Stimulated activated CD4-positive, alpha-beta T cell treated with anti-CD3 and anti-CD28 coated beads, TNF-alpha, amount 100 ng/mL, for 24 hours (primary cell): ENCODE measurements at regions not wholly inside any gene's neighbourhood (a gene's known extent, or its start where the extent isn't known, plus 50 kb on each side); places are given as distances from the start of the nearest gene placed in this dataset.
"Not testable (repeated sequence)": the region's sequence is repeated elsewhere in the genome, so short reads cannot be mapped to it uniquely, and the experiment has no call there.

ENCODE experiments used
- DNase-seq, 3 experiments: peaks; one replicate each; pipeline ENCODE4 v3.0.0-alpha.2; 2020; ENCODE audit warnings: low read depth in 3 of 3

GRCh38 chr12:13440844-13441243, 244.3 kb downstream of the EMP1 start:
- no peak for DNase-seq

DNA sequence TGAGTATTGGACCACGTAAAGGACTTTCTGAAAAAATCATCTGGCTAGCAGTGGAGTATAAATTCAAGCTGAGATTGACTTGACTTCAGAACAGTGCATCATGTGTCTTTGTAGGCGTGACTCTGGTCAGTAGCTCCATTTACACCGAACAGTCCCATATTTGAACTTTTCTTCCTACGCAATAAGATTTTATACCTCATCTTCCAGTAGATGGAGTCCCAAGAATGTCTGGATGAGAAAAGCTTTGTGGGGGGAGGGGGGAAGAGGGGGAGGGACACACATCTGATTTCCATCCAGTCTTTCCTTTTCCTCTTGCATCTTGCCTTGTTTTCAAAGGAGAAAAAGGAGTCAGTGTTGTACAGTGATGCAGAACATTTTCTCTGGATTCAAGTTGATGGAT, 241.0 kb downstream of the EMP1 start:
- DNase-seq: no peak

DNA sequence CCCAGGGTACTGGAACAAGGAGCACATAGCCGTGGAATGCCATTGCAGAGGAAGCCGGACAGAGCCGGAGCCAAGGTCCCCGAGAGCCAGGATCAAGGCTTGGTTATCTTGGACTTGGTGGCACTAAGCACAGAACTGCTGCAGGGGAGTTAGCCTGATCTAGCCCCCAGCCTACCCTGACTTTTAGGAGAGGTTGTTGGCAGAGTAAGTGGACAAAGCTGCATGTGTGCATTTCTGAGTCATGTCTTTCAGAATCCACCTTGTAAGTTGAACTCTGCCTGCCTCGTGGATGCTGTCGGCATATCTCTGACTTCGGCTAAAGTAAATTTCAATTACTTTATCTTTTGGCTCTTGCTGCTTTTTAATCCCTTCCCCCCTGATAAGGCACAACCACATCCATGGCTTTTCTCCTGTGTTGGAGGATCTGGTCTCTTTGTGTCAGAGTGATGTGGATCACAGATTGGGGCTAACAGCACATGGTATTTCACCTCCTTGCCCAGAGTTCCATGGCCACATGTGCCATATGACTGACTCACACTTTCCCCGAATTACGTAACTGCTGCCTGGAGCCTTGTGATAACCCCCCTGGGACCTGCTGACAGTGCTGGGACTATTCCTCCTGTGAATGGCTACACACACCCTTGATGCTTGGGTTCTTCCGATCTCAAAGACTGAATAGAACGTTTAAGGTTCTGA, 240.3 kb downstream of the EMP1 start:
- no peak for DNase-seq

GRCh38 chr12:13436182-13436581, 239.7 kb downstream of the EMP1 start:
- no peak for DNase-seq

DNA sequence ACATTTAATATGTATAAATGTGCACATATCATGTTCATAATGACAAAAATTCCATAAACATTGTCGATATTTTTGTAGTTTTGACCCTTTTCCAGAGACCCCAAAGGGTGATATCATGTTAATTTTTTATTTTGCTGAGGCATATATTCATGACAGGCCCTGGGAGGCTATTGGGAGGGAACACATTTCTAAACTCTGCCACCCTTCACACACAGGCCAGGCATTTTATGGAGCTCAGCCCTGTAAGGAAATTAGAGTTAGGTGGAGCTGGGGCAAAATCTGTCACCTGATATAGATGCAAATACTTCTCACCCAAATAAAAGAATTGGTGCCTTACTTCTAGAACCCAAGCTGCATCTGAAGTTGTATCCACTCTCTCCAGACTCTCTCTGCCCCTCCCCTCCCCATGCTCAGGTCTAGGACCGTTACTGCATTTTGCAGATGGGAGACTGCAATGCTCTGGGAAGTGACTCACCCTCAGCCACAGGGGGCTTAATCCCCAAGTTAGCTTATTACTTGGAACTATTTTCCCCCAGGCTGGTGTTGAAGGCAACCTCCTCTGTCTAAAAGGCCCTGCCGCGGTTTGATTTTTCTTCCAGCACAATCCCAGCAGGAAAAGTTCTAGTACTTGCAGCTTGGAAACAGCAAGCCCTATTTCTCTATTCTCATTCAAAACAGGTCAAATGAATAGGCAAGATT, 238.9 kb downstream of the EMP1 start:
- no peak for DNase-seq

- no peak for DNase-seq
These were observed 237.2 kb downstream of the EMP1 start for GRCh38 chr12:13433768-13434167.

DNA sequence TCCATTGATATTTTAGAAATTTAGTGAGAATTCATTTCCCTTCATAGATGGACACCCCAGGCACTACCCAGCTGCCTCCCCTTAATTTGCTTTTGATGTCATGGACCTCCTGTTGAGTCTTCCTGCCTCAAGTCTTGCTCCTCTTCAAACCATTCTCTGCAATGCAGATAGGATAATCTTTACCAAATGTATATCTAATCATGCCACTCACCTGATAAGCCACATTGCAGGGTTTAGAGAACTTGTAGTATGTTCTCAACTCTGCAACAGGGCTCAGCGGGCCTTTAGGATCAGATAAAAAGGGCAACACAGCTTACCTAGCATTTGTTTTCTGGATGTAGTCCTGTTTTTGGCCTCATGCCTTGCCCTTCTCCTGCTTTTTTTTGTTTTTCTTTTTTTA, 234.5 kb downstream of the EMP1 start:
- no peak for DNase-seq

- DNase-seq: no peak
These were observed 232.2 kb downstream of the EMP1 start for GRCh38 chr12:13428538-13429265.

DNA sequence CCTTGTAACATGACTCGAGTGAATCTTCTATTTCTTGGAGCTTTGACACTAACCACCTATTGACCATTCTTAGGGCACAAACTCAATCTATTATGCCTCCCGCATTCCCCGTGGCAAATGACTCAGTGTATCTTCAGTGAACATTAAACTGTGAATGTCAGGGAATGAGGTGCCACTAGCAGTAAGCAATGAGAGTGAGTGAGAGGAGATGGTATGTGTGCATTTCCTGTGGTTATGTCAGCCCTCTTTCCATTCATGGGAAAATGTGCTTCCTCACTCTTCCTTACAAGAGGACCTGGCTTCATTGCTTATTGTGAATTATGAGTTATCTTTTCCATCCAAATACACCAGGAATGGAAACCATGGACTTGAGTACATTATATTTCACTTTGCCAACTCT, 229.2 kb downstream of the EMP1 start:
- no peak for DNase-seq

- DNase-seq: no peak
These were observed 225.8 kb downstream of the EMP1 start for GRCh38 chr12:13422291-13422690.

DNA sequence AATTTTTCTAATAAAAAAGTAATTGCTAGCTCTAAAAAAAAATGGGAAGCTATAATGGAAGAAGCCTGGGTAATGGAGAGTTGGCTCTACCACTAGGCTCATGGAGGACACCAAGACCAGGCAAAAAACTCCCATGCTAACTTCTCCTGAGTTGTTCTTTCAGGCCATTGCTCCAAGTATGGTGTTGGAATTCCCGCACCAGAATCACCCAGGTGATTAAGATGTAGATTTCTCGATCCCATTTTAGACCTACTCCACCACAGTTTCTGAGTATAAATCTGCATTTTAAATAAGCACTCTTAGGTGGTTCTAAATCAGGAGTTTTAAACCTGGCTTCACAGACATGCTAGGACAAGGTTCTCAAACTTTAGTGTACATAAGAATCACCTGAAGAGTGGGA, 221.0 kb downstream of the EMP1 start:
- DNase-seq: no peak

DNA sequence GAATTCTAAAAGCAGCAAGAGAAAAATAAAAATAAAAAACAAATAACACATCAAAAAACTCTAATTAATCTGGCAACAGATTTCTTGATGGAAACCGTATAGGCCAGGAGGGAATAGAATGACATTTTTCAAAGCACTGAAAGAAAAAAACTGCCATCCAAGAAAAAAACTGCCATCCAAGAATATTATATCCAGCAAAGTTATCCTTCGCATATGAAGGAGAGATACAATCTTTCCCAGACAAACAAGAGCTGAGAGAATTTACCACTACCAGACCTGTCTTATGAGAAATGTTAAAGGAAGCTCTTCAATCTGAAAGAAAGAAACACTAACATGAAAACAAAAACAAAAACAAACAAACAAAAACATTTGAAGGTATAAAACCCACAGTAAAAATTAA, 214.8 kb downstream of the EMP1 start:
- DNase-seq: no peak

- DNase-seq: no peak
These were observed 209.6 kb downstream of the EMP1 start for GRCh38 chr12:13405961-13406703.

DNA sequence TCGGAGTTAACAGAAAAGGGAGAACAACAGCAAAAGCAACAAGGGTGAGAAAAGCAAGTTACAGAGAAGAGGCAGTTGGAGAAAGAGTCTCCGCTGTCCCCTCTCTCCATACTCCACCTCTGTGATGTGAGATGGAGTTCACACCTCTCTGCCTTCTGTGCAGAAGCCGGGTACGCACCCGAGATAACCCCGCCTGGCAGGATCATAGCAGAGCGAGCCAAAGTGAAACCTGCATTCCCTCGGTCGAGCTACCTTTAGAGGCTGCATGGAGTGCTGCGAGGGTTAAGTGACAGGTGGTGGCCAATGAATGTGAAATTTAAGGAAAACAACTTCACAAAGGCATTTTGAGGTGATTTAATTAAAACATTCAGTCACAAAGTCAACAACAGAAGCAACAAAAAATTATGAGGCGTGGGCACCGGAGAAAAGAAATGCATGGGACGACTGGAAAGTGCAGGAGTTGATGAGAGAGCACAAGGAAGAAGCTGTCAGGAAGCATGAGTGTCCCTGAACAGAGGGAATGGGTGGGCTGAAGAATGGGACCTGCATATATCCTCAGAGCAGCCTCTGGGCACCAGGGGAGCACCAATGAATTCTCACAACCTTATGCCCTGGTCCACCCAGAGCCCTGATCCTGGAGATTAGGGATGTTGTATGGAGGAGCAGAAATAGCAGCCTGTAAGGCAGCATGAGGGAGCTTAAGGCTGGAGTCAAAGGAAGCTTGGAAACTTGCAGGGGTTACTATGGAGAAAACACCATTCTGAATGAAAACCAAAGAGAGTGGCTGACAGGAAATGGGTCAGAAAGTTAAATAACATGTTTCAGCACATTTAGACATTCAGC, 208.3 kb downstream of the EMP1 start:
- DNase-seq: no peak

GRCh38 chr12:13404111-13404628, 207.6 kb downstream of the EMP1 start:
- no peak for DNase-seq

- not testable (repeated sequence) for DNase-seq
These were observed 194.8 kb downstream of the EMP1 start for GRCh38 chr12:13391375-13391774.

DNA sequence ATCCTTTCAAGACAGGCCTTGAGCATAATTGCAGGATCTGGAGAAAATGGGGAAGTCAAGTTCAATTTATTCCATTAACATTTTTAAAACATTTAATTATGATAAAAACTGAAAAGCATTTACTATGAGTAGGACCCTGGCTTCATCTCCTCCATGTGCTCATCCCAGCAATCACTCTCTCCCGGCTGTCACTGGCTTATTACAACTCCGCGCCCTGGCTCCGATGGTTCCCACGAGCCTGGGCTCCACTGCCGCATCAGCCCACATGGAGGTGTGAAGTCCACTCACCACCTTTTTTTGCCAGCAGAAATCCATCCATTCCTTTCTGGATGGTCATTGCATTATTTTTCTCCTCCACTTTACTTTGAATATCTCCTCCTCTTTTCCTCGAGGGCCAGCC, 194.4 kb downstream of the EMP1 start:
- no peak for DNase-seq

- no peak for DNase-seq
These were observed 193.9 kb downstream of the EMP1 start for GRCh38 chr12:13390381-13390861.

DNA sequence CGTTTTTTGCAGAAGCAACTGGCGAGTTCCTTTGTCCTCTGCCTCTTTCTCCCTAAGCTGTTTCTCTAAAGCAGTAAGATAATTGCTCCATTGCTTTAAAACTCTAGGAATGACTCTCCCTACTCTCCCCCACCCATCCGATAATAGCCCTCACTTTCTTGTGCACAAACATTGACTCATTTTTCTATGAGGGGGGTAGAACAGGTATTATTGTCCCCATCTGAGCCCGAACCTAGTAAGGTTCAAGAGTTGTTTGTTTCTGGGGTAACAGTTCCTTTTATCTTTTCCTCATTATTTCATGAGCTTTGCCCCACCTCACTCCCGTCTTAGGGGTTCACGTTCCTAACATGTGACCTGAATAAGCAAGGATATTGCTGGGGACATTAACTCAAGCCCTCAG, 190.6 kb downstream of the EMP1 start:
- DNase-seq: no peak

DNA sequence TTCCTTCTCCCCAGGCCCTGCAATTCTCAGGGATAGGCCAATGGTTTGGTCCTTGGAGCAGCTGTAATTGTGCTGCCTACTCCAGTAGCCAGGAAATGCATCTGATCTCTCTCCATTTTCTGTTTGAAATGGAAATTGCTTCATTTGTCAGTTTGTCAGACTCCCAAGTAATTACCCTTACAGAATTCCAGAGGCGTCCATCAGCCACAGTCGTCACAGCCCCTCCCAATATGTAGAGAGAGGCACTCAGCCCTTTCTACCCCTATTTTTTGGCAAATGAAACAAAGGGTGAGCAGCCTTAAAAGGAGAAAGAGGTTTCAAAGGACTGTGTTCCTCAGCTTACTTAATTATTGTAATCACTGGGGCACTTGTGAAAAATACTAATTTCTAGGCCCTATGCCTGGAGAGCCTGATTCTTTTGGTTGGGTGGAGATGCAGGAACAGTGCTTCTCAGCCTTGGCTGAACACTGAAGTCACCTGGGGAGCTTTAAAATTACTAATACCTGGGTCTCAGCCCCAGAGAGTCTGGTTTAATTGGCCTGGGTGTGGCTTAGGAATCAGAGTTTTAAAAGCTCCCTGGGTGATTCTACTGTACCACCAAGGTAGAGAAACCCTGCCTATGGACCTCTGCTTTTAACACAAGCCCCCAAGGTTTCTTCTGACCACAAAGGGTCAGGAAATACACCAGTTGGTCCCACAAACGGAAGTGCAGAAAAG, 190.0 kb downstream of the EMP1 start:
- no peak for DNase-seq
